ENCODE measurements at regions not wholly inside any gene's neighbourhood (a gene's known extent, or its start where the extent isn't known, plus 50 kb on each side); places are given as distances from the start of the nearest gene placed in this dataset.

DNA sequence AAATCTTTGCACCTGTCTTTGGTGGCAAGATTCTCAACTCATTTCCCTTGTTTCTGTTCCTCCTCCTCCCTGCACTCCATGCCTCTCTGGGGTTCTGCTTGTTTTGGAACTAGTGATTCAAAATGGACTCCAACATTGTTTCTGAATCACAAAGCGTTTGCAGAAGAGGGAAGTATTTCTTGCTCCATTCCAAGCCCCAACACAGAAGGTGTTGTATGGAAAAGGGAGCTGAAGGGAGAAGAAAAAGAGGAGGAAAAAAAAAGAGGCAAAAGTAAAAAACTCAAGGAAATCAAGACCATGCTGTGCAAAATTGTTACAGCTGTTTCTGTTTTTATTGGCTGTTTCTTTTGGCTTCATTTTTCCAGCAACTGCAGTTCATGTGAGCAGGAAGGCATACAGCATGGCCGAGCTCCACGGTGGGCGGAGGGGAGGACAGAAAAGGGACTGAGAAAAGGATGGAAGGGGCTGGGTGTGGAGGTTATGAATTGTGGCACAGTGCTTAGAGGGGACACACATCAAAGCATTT lies 66.9 kb upstream of the PRL start:
- Histone ChIP-seq H2BK15ac (ENCODE audit: low read depth, low read length) (no peak overlapping the region), H4K91ac (ENCODE audit: insufficient read length, low read depth, low read length) (no peak overlapping the region), H3K14ac (ENCODE audit: insufficient read depth, low read length) (no peak overlapping the region), H3K9me3 (ENCODE audit: control insufficient read depth, low read depth, low read length) (no peaks in the 10 kb centered on the region), H2BK5ac (ENCODE audit: insufficient read length, low read length) (no peak overlapping the region), H2AK5ac (ENCODE audit: insufficient read length, low read length) (no peak overlapping the region), H3K56ac (ENCODE audit: insufficient read length, low read depth, low read length) (no peak overlapping the region), H3K79me1 (ENCODE audit: insufficient read depth, low read depth, low read length, poor library complexity, severe bottlenecking) (no peaks in the 10 kb centered on the region), H3K23ac (ENCODE audit: insufficient read length, low read depth, low read length) (no peak overlapping the region), H2BK12ac (ENCODE audit: insufficient read length, low read depth, low read length) (no peak overlapping the region), H3K4ac (ENCODE audit: low read depth, low read length) (no peak overlapping the region), H4K8ac (replicated peaks; ENCODE audit: insufficient read length, low read depth, low read length) (no peak overlapping the region), H3K23me2 (ENCODE audit: insufficient read length, low read depth, low read length, poor library complexity, severe bottlenecking) (no peaks in the 10 kb centered on the region), H4K5ac (ENCODE audit: insufficient read length, low read depth, low read length) (no peak overlapping the region), H3K27ac (ENCODE audit: insufficient read length, low read depth, low read length) (no peak overlapping the region), H2BK120ac (ENCODE audit: low read depth, low read length, poor library complexity, severe bottlenecking) (no peak overlapping the region), H3K4me1 (ENCODE audit: insufficient read depth, low read length) (peaks cover 7% of the 10 kb centered on the region), H3T11ph (ENCODE audit: low read length) (no peak overlapping the region), H3K79me2 (ENCODE audit: insufficient read depth, low read length) (no peaks in the 10 kb centered on the region), H2AFZ (ENCODE audit: low read length) (no peak overlapping the region), H3K18ac (ENCODE audit: insufficient read length, low read depth, low read length) (no peak overlapping the region), H3K4me2 (ENCODE audit: insufficient read depth, insufficient read length, low read length) (no peak overlapping the region), H3K9ac (ENCODE audit: extremely low read depth, insufficient read length, low read length) (no peak overlapping the region), H2BK20ac (ENCODE audit: low read depth, low read length, poor library complexity, severe bottlenecking) (no peak overlapping the region), H3K27me3 (ENCODE audit: insufficient read depth, low read length) (no peaks in the 10 kb centered on the region), H4K20me1 (ENCODE audit: control insufficient read depth, insufficient read depth, insufficient read length) (no peaks in the 10 kb centered on the region)
- WGBS (ENCODE audit: extremely low coverage, insufficient read length, low lambda C conversion rate): no CpG with 5 or more reads among the region's 4 CpGs
- no peak for DNase-seq
- H3K27ac Mint-ChIP-seq: no peak overlapping the region; a peak in 1 of 7 replicates
- H3K4me1 Mint-ChIP-seq: peaks cover 29 to 34% of the 10 kb centered on the region in 2 experiments
- H3K4me3 Mint-ChIP-seq: no peak overlapping the region
- no peak for TF ChIP-seq CTCF (conservative IDR thresholded peaks at IDR 0.05)
- H3K9me3 Mint-ChIP-seq: peaks cover 12% of the 10 kb centered on the region in 2 experiments; a peak in 3 of 5 replicates
- no peaks in the 10 kb centered on the region for H3K27me3 Mint-ChIP-seq (ENCODE audit: low read depth)
- peaks cover 2 to 15% (median 5%) of the 10 kb centered on the region in 3 experiments; a peak in 3 of 7 replicates for H3K36me3 Mint-ChIP-seq (ENCODE audit: insufficient read depth in 1 of 3, low read depth in 3 of 3)
